Activated CD8-positive, alpha-beta memory T cell treated with anti-CD3 and anti-CD28 coated beads, Interleukin-2, amount 50 U/mL, for 4 hours (primary cell): ENCODE measurements at regions not wholly inside any gene's neighbourhood (a gene's known extent, or its start where the extent isn't known, plus 50 kb on each side); places are given as distances from the start of the nearest gene placed in this dataset.

Source experiments
- DNase-seq: peaks from one replicate; pipeline ENCODE4 v3.0.0-alpha.2; 2020

GRCh38 chr4:62199291-62199810 lies 999.2 kb downstream of the ADGRL3 start:
- no peak for DNase-seq

DNA sequence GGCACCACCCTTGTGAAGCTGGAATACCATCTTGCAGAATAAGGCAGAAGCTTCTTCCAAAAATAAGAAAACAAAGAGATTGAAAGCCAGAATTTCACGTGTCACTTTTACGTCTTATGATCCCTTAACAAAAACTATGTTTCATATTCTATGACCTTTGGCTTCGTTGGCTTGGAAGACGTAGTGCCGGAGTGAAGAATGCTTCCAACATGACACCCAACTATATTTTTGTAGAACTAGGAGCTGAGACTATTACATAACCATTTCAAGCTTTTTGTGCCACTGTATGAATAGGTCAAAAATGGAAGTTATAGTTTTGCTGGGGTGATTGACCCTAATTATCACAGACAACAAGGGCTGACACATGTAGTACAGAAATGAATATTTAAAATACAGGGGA lies 996.2 kb downstream of the ADGRL3 start:
- no peak for DNase-seq

DNA sequence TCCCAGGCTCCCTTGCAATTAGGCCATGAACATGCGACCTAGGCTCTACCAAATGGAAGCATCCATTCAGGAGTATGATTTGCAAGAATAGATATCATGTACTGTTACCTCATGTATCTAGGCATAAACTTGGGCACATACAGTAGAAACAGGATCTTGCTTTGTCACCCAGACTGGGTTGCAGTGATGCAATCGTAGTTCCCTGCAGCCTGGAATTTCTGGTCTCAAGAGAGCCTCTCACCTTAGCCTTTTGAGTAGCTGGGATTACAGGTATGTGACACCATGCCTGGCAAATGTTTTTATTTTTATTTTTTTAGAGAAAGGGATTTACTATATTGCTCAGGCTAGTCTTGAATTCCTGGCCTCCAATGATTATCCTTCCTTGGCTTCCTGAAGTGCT lies 994.2 kb downstream of the ADGRL3 start:
- DNase-seq, result no peak

- DNase-seq, result no peak
Measured at GRCh38 chr4:62193761-62194160, 993.6 kb downstream of the ADGRL3 start.

DNA sequence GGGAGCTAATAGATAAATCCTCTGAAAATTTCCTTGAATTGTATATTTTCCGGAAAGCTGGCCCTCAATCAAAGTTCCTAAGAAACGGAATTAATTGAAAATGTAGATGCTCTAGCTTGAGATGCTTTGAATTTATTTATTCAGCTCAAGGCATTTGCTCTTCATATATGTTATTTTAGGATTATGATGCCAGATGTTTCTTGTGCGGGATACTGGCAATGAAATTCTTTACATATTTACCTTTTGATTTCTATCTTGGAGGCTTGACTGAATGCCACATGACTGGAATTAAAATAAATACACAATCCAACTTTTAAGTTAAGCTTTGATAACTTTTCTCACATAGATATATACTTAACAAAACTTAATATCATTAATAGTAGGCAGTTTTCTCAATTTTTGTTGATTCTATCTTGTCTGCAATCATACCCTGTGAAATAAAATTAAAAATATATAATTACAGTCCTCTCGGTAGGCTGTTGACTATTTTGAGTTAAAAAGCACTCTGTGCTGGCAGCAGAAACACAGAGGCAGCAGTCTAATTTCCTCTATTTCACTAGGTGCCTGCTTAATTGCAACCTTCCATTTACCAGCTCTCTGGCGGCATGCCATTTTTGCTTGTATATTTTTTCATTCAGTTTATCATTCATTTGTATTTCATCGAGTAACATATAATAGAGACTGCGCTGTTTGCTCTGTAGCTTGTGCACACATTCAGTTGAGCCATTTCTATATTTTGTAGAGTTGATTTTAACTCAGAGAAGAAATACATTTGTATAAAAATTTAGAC lies 991.5 kb downstream of the ADGRL3 start:
- no peak for DNase-seq

DNA sequence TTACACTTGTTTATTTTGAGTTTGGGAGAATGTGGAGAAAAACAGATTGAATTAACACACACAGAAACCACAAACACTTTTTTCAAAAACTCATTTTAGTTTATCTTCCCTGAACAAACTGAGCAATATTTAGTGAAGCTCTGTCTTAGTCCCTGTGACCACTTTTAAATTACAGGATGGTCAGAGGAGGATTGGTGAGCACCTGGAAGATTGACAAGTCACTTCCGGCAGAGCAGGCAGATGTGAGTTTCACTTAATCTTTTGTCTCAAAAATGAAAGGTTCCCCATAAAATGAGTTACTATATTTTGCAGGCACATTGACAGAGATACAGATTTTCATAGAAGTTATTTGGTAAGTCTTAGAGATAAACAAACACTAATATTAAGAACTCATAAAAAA lies 970.1 kb downstream of the ADGRL3 start:
- DNase-seq, result no peak

- DNase-seq, result no peak
Measured at GRCh38 chr4:62168681-62169080, 968.6 kb downstream of the ADGRL3 start.

- DNase-seq, result no peak
Measured at GRCh38 chr4:62162606-62163005, 962.5 kb downstream of the ADGRL3 start.

DNA sequence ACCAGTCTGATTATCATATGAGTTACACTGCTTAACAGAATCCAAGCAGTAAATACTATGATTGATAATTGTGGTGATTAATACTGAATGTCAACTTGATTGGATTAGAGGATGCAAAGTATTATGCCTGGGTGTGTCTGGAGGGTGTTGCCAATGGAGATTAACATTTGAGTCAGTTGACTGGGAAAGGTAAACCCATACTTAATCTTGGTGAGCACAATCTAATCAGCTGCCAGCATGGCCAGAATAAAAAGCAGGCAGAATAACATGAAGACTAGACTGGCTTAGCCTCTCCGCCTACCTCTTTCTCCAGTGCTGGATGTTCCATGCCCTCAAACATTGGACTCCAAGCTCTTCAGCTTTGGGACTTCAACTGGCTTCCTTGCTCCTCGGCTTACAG lies 961.3 kb downstream of the ADGRL3 start:
- DNase-seq, result no peak

DNA sequence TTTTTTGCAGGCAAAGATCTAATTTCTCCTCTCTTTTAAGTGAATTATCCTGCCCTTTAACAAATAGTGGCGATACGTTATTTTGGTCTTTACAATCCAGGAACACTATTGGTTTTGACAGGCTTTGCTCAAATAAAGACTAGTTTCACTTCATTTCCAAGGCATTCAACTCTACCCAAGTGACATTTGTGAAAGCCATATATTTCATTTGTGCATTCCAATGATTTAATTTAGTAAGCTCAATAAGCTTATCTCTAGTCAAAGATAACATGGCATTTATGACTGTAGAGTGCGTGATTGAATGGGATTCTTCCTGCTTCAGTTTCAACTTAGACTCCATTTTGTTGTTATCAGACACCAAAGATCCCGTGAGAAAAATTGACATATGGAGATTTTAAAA lies 959.8 kb downstream of the ADGRL3 start:
- no peak for DNase-seq

GRCh38 chr4:62159306-62159705 lies 959.2 kb downstream of the ADGRL3 start:
- no peak for DNase-seq

DNA sequence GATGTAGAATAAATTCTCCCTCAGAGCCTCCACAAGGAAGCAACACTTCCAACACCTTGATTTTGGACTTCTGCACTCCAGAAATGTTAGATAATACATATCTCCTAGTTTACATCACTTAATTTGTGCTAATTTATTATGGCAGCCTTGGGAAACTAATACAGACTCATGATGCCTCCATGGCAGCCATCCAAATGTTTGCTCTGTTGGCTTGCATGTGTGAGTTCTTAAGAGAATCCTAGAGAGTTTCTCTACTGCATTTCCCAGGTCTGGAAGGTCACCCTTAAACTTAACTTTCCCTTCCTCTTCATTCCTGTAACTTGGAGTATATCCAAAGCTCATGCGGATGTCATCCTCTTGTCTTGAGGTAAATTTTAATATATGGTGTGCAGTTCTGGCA lies 956.1 kb downstream of the ADGRL3 start:
- DNase-seq, result no peak

GRCh38 chr4:62145276-62145675 lies 945.1 kb downstream of the ADGRL3 start:
- DNase-seq, result no peak

DNA sequence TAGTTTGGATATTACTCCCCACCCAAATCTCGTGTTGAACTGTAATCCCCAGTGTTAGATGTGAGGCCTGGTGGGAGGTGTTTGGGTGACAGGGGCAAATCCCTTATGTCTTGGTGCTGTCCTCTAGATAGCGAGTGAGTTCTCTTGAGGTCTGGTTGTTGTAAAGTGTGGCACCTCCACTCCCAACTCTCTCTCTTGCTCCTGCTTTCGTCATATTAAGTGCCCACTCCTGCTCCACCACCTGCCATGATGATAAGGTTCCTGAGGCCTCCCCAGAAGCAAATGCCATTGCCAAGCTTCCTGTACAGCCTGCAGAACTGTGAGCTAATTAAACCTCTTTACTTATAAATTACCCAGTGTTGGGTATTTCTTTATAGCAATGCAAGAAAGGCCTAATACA lies 944.3 kb downstream of the ADGRL3 start:
- no peak for DNase-seq

GRCh38 chr4:62135565-62136156 lies 935.5 kb downstream of the ADGRL3 start:
- no peak for DNase-seq

- DNase-seq, result no peak
Measured at GRCh38 chr4:62133977-62134376, 933.9 kb downstream of the ADGRL3 start.

GRCh38 chr4:62133101-62133897 lies 933.2 kb downstream of the ADGRL3 start:
- DNase-seq, result no peak

DNA sequence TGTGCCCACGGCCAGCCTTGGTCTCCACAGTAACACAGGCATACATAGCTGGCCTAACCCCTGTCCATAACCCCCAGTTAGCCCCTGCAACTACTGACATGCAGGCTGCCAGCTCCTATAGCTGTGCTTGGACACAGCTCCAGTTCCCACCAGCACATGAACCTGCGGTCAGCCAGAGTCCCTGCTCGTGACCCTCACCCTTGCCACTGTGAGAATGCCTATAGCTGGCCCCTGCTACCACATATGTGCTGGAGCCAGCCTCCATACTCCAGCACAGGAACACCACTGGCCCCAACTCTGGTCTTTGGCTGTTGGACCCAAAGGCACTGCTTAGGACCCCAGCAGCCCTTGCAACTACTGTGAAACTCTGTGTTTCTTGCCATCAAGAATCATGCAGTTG lies 930.9 kb downstream of the ADGRL3 start:
- DNase-seq, result no peak

GRCh38 chr4:62130637-62131036 lies 930.5 kb downstream of the ADGRL3 start:
- DNase-seq, result no peak

GRCh38 chr4:62130230-62130629 lies 930.1 kb downstream of the ADGRL3 start:
- DNase-seq, result no peak
